SK-N-SH (cell line): ENCODE measurements at regions not wholly inside any gene's neighbourhood (a gene's known extent, or its start where the extent isn't known, plus 50 kb on each side); places are given as distances from the start of the nearest gene placed in this dataset.

Experiments used
- CTCF ChIA-PET: fragments of 300-600, 350-600 bp; formaldehyde crosslinking; extraction: SDS; loops from one replicate; lab custom pipeline; 2021; lab: Yijun Ruan, JAX
- POLR2A ChIA-PET: fragments of 350-600 bp; sonication (Branson Sonifier 250); formaldehyde crosslinking; extraction: SDS; loops from one replicate; lab custom pipeline; 2020; ENCODE audit warnings: antibody characterized with exemption, inconsistent platforms; lab: Yijun Ruan, JAX
- DNase-seq: peaks from one replicate; pipeline ENCODE4 v3.0.0; 2012
- H2AFZ ChIP-seq: fragments of 200-600 bp; sonication (generic); 2 replicates; pipeline ENCODE4 v1.8.1; 2016; ENCODE audit warnings: antibody characterized with exemption, mild to moderate bottlenecking, low read depth
- H3F3A ChIP-seq: fragments of 200-600 bp; sonication (generic); replicated peaks from 2 replicates; pipeline ENCODE3; 2016; ENCODE audit warnings: antibody characterized with exemption, mild to moderate bottlenecking; ENCODE audit not compliant: insufficient read depth
- H3K27ac ChIP-seq, 2 experiments: fragments of 200-500 bp in 1 of 2; fragments of 200-600 bp in 1 of 2; sonication (Bioruptor generic) in 1 of 2; sonication (generic), shearing (Covaris generic) in 1 of 2; 2 replicates each; pipeline versions ENCODE4 v1.5.1 to v1.6.1; 2014 to 2016; ENCODE audit warnings: low read depth in 2 of 2, inconsistent platforms in 1 of 2, low read length in 1 of 2, mild to moderate bottlenecking in 1 of 2, mixed read lengths in 1 of 2
- H3K27me3 ChIP-seq: fragments of 200-600 bp; sonication (generic), shearing (Covaris generic); 2 replicates; pipeline ENCODE4 v1.6.1; 2016; ENCODE audit warnings: mixed run types; ENCODE audit not compliant: insufficient read depth
- H3K36me3 ChIP-seq, 2 experiments: fragments of 200-500 bp in 1 of 2; fragments of 200-600 bp in 1 of 2; sonication (Bioruptor generic) in 1 of 2; sonication (generic) in 1 of 2; replicated peaks in 1 of 2; 2 replicates each; pipeline versions ENCODE3 to v1.5.1; 2014 to 2016; ENCODE audit warnings: low read length in 1 of 2, mild to moderate bottlenecking in 1 of 2; ENCODE audit not compliant: insufficient read depth in 2 of 2, control insufficient read depth in 1 of 2
- H3K4me1 ChIP-seq, 2 experiments: fragments of 200-500 bp in 1 of 2; fragments of 200-600 bp in 1 of 2; sonication (Bioruptor generic) in 1 of 2; sonication (generic), shearing (Covaris generic) in 1 of 2; 2 replicates each; pipeline versions ENCODE4 v1.5.1 to v1.6.1; 2014 to 2016; ENCODE audit warnings: low read depth in 1 of 2, low read length in 1 of 2, mixed run types in 1 of 2; ENCODE audit not compliant: insufficient read depth in 2 of 2, control insufficient read depth in 1 of 2
- H3K4me2 ChIP-seq: fragments of 200-600 bp; sonication (generic), shearing (Covaris generic); 2 replicates; pipeline ENCODE4 v1.6.1; 2017; ENCODE audit warnings: mixed run types
- H3K4me3 ChIP-seq, 2 experiments: fragments of 200-500 bp in 1 of 2; fragments of 200-600 bp in 1 of 2; sonication (Bioruptor generic) in 1 of 2; sonication (generic), shearing (Covaris generic) in 1 of 2; 2 replicates each; pipeline versions ENCODE4 v1.5.1 to v1.8.1; 2014 to 2016; ENCODE audit warnings: low read depth in 2 of 2, inconsistent platforms in 1 of 2, low read length in 1 of 2, mild to moderate bottlenecking in 1 of 2, mixed read lengths in 1 of 2, moderate library complexity in 1 of 2
- H3K79me2 ChIP-seq: fragments of 200-600 bp; sonication (generic); 2 replicates; pipeline ENCODE4 v1.8.1; 2017; ENCODE audit warnings: mild to moderate bottlenecking; ENCODE audit not compliant: insufficient read depth
- H3K9ac ChIP-seq: fragments of 200-600 bp; sonication (generic); 2 replicates; pipeline ENCODE4 v1.6.1; 2017; ENCODE audit warnings: mixed run types
- H3K9me2 ChIP-seq: fragments of 200-600 bp; sonication (generic); 2 replicates; pipeline ENCODE4 v1.6.1; 2017; ENCODE audit warnings: mixed run types
- H3K9me3 ChIP-seq: fragments of 200-600 bp; sonication (generic); 2 replicates; pipeline ENCODE4 v1.6.1; 2017; ENCODE audit warnings: mixed run types, mild to moderate bottlenecking, moderate library complexity
- H4K20me1 ChIP-seq: fragments of 200-600 bp; sonication (generic); 2 replicates; pipeline ENCODE4 v1.6.1; 2017; ENCODE audit warnings: mild to moderate bottlenecking, mixed run types; ENCODE audit not compliant: insufficient read depth
- CTCF ChIP-seq: fragments of 200-600 bp; sonication (generic); IDR thresholded peaks from 2 replicates; pipeline ENCODE4 v1.6.1; 2017; ENCODE audit warnings: antibody characterized with exemption, mild to moderate bottlenecking, moderate library complexity
- FOSL2 ChIP-seq: IDR thresholded peaks from 2 replicates; pipeline ENCODE4 v1.4.0; 2012; ENCODE audit warnings: low read depth, mild to moderate bottlenecking, moderate library complexity, borderline replicate concordance
- FOXJ3 ChIP-seq: sonication (generic); formaldehyde crosslinking; IDR thresholded peaks from 2 replicates; pipeline ENCODE4 v1.5.1; 2020; ENCODE audit warnings: mild to moderate bottlenecking, missing genetic modification reagents
- FOXM1 ChIP-seq: IDR thresholded peaks from 2 replicates; pipeline ENCODE4 v1.4.0; 2012; ENCODE audit warnings: low read depth, mild to moderate bottlenecking
- JUND ChIP-seq: IDR thresholded peaks from 2 replicates; pipeline ENCODE4 v1.4.0; 2012
- MEF2A ChIP-seq: IDR thresholded peaks from 2 replicates; pipeline ENCODE4 v1.4.0; 2012; ENCODE audit warnings: low read depth, borderline replicate concordance
- NFIC ChIP-seq: IDR thresholded peaks from 2 replicates; pipeline ENCODE4 v1.4.0; 2012; ENCODE audit warnings: borderline replicate concordance
- SIN3A ChIP-seq: IDR thresholded peaks from 2 replicates; pipeline ENCODE4 v1.6.1; 2012; ENCODE audit warnings: low read depth, mild to moderate bottlenecking, low read length, moderate library complexity, borderline replicate concordance
- TAF1 ChIP-seq: IDR thresholded peaks from 2 replicates; pipeline ENCODE4 v1.6.1; 2012; ENCODE audit warnings: low read depth, mild to moderate bottlenecking, low read length, moderate library complexity, borderline replicate concordance
- WGBS: methylation state at CpG from one replicate; pipeline ENCODE4 v1.1.6; 2017; ENCODE audit warnings: low lambda C conversion rate; 5-methylcytosine and 5-hydroxymethylcytosine counted together

DNA sequence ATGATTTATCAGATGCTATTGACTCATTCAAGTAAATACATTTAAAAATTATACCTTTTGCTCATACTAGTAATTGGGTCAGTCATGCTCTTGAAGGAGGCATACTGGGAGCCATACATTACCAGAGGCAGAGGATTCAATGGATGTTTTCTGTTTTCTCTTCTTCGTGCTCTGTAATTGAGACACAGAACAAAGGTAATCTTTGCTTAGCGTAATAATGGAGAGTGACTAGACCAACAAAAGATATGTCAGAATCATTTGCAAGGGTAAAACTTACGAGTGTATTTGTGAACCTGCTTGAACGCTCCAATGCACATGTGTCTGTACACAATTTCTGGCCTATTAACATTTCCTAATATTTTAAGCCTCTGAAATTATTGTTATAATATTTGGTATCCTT, 296.4 kb downstream of the FOXG1 start:
- CTCF ChIA-PET = no interaction called here

GRCh38 chr14:29064305-29064900, 297.8 kb downstream of the FOXG1 start:
- H3K4me2 ChIP-seq = no peak overlapping the region
- no peaks in the 10 kb centered on the region for H3K27me3 ChIP-seq
- no peaks in the 10 kb centered on the region for H3K79me2 ChIP-seq
- 2% methylated on average over 3 of the region's 3 CpGs for WGBS
- ChIA-PET CTCF (interaction anchor here (0.9 kb wide), 1 partner anchor 10 kb away, joined by 3 read pairs; no protein-coding TSS in a partner anchor), POLR2A (no interaction called here)
- H3K4me3 ChIP-seq = no peak overlapping the region
- H3F3A ChIP-seq = no peaks in the 10 kb centered on the region
- H3K9me3 ChIP-seq = no peaks in the 10 kb centered on the region
- no peaks in the 10 kb centered on the region for H3K36me3 ChIP-seq
- H2AFZ ChIP-seq = no peak overlapping the region
- H4K20me1 ChIP-seq = no peaks in the 10 kb centered on the region
- H3K9ac ChIP-seq = no peak overlapping the region
- H3K4me1 ChIP-seq = no peaks in the 10 kb centered on the region
- H3K9me2 ChIP-seq = no peaks in the 10 kb centered on the region
- no peak overlapping the region for H3K27ac ChIP-seq
- TF ChIP-seq SIN3A (no peak), CTCF (no peak), NFIC (no peak)
- no peak for DNase-seq

More for the DNA sequence above, 296.4 kb downstream of the FOXG1 start:
- Histone ChIP-seq H3K4me2 (no peak overlapping the region), H3K4me1 (no peaks in the 10 kb centered on the region), H3K27me3 (no peaks in the 10 kb centered on the region), H2AFZ (no peak overlapping the region), H3K9me3 (no peaks in the 10 kb centered on the region), H3K9me2 (no peaks in the 10 kb centered on the region), H3K27ac (no peak overlapping the region), H3K79me2 (no peaks in the 10 kb centered on the region), H3F3A (no peaks in the 10 kb centered on the region), H4K20me1 (no peaks in the 10 kb centered on the region), H3K4me3 (no peak overlapping the region), H3K36me3 (no peaks in the 10 kb centered on the region), H3K9ac (no peak overlapping the region)
- no peak for TF ChIP-seq FOXJ3 (CRISPR knock-in tag)
- POLR2A ChIA-PET = no interaction called here
- no peak for DNase-seq
- WGBS = 8% methylated on average over 4 of the region's 4 CpGs

DNA sequence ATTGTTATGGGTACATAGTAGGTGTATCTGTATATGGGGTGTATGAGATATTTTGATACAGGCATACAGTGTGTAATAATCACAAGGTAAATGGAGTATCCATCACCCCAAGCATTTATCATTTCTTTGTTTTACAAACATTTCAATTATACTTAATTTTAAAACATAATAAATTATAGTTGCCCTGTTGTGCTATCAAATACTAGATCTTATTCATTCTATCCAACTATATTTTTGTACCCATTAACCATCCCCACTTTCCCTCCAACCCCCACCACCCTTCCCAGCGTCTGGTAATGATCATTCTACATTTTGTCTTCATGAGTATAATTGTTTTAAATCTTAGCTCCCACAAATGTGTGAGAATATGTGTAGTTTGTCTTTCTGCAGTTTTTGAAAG, 302.6 kb downstream of the FOXG1 start:
- Histone ChIP-seq H3F3A (no peaks in the 10 kb centered on the region), H2AFZ (no peak overlapping the region), H3K9ac (no peak overlapping the region), H4K20me1 (no peaks in the 10 kb centered on the region), H3K79me2 (no peaks in the 10 kb centered on the region), H3K4me2 (no peak overlapping the region), H3K4me3 (no peak overlapping the region)
- WGBS = 0% methylated on average over 1 of the region's 1 CpG
- no peak for DNase-seq
- TF ChIP-seq FOXJ3 (CRISPR knock-in tag) (no peak), TAF1 (no peak), FOXM1 (no peak), JUND (no peak), SIN3A (no peak), FOSL2 (no peak), MEF2A (no peak)
- TF ChIP-seq, all 33 proteins: peak for 0
- no peak overlapping the region for H3K27ac ChIP-seq
- ChIA-PET CTCF (no interaction called here), POLR2A (no interaction called here)
- no peaks in the 10 kb centered on the region for H3K36me3 ChIP-seq
- H3K9me3 ChIP-seq = no peaks in the 10 kb centered on the region
- no peaks in the 10 kb centered on the region for H3K9me2 ChIP-seq
- no peaks in the 10 kb centered on the region for H3K27me3 ChIP-seq
- no peaks in the 10 kb centered on the region for H3K4me1 ChIP-seq
